Stimulated activated effector memory CD8-positive, alpha-beta T cell treated with anti-CD3 and anti-CD28 coated beads, Interleukin-12 subunit alpha, Interleukin-12 subunit beta, amount 100 ng/mL, for 72 hours (primary cell): ENCODE measurements at regions not wholly inside any gene's neighbourhood (a gene's known extent, or its start where the extent isn't known, plus 50 kb on each side); places are given as distances from the start of the nearest gene placed in this dataset.
"Not testable (repeated sequence)": the region's sequence is repeated elsewhere in the genome, so short reads cannot be mapped to it uniquely, and the experiment has no call there.

Experiments
- ATAC-seq: fragments of 150-1000 bp; cut with Tn5 transposase; 2 replicates; pipeline ENCODE4 v1.10.0; 2021
- DNase-seq, 2 donors: peaks; one replicate each; pipeline ENCODE4 v3.0.0; 2021 to 2022; ENCODE audit warnings: low spot score in 2 of 2
- H3K27ac Mint-ChIP-seq: one replicate; pipeline ENCODE4 v1.8.0; 2022; ENCODE audit warnings: mild to moderate bottlenecking, mixed read lengths
- H3K36me3 Mint-ChIP-seq: one replicate; pipeline ENCODE4 v1.8.0; 2022; ENCODE audit warnings: mild to moderate bottlenecking, mixed read lengths
- H3K4me1 Mint-ChIP-seq: one replicate; pipeline ENCODE4 v1.8.0; 2022; ENCODE audit warnings: mixed read lengths
- H3K4me3 Mint-ChIP-seq: one replicate; pipeline ENCODE4 v1.8.0; 2022; ENCODE audit warnings: mild to moderate bottlenecking, mixed read lengths
- H3K9me3 Mint-ChIP-seq: one replicate; pipeline ENCODE4 v1.8.0; 2022; ENCODE audit warnings: mixed read lengths

DNA sequence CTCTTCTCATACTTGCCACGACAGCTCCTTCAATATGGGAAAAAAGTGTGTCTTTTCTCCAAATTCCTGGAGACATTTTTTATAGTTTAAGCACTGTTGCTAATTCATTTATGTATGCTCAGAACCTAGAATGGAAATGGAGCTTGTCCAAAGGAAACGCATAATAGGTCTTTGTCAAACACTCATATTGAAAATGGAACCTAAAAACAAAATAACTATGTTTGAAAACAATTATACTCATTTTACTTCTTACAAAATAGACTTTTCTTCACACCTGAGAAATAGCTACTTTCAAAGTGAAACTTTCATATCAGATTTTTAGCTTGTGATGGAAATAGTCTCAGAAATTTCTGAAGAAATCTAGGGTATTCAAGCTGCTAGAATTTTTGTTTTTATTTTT lies 529.7 kb upstream of the BOD1L1 start:
- Mint-ChIP-seq H3K36me3 (no peaks in the 10 kb centered on the region), H3K4me3 (no peak overlapping the region), H3K4me1 (no peaks in the 10 kb centered on the region), H3K9me3 (peaks cover 2% of the 10 kb centered on the region), H3K27ac (no peak overlapping the region)
- ATAC-seq: no peak
- no peak for DNase-seq

DNA sequence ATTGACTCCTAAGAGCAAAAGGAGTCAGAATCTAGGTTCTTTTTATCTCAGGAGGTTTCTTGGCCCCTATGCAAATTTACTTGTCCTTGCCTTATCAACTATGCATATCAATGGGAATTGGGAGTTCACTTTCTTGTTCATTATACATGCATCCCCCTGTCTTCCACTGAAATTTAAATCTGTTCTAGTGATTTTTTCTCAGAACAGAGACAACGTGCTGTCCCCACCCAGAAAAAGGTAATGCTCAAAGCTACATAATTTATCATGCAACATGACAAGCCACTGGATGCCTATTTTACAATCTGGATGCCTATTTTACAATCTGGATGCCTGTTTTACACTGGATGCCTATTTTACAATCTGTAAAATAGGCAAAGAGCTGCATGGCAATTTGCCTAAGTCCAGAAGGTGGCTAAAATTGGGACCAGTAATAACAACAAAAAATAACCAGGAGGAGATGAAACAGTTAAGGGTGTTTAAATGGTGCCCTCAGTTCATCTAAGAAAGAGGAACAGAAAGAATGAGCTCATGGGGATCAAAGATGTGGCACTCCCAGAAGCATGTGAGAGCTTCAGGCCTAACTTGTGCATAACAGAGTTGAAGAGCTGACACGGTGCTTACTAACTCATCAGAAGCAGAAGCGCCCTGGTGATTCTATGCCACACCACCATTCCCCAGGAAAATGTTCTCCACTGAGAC lies 537.8 kb upstream of the BOD1L1 start:
- ATAC-seq (peak; percentile 21), DNase-seq (no peak)
- H3K4me3 Mint-ChIP-seq: no peak overlapping the region
- H3K4me1 Mint-ChIP-seq: no peaks in the 10 kb centered on the region
- no peaks in the 10 kb centered on the region for H3K36me3 Mint-ChIP-seq
- no peaks in the 10 kb centered on the region for H3K9me3 Mint-ChIP-seq
- no peak overlapping the region for H3K27ac Mint-ChIP-seq

DNA sequence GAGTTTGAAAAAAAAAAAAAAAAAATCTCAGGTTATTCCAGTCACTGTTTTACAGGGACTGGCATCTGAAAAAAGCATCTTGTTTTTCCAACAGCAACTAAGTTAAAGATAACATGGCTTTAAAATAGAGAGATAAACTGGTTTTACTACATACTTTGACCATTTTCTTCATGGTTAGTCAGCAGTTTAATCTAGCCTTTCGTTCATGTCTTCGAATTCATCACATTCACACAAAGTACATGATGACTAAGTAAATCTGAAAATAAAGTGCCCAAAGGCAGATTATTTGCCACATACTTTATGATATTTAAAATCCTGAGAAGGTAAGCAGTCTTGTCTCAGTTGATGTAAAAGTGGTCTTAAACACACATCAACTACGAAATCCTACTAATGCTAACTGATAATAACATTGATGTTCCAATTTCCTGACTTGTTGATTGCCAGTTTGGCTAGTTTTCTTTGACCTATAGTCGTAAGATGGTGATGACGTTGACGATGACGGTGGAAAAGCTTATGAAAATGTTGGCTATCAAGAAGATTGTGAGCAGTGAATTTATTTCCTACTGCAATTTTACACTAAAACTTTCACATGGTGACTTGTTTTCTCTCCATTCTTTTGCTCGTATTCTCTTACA lies 540.5 kb upstream of the BOD1L1 start:
- no peaks in the 10 kb centered on the region for H3K36me3 Mint-ChIP-seq
- no peak for ATAC-seq
- no peak overlapping the region for H3K4me3 Mint-ChIP-seq
- no peaks in the 10 kb centered on the region for H3K4me1 Mint-ChIP-seq
- H3K27ac Mint-ChIP-seq: no peak overlapping the region
- DNase-seq: no peak
- H3K9me3 Mint-ChIP-seq: peaks cover 3% of the 10 kb centered on the region

DNA sequence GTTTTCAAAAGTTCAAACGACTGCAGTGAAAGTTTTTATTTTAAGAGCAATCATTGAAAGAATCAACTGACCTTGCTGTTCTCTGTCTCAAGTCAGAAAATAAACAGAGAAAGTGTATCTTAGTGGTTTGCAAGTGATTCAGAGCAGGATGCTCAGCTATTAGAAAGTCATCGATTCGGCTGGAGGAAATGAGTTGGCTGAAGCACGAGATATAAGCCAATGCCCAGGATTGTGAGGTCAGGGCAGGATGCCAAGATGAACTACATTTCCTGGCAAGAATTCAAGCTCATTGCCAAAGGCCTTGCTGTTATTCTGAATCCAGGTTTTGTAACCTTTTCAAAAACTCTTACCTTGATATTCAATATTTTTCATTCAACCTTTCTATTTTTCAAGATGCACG lies 541.4 kb upstream of the BOD1L1 start:
- DNase-seq: no peak
- Mint-ChIP-seq H3K36me3 (no peaks in the 10 kb centered on the region), H3K9me3 (peaks cover 3% of the 10 kb centered on the region), H3K4me3 (no peak overlapping the region), H3K27ac (no peak overlapping the region), H3K4me1 (no peaks in the 10 kb centered on the region)
- ATAC-seq: no peak

DNA sequence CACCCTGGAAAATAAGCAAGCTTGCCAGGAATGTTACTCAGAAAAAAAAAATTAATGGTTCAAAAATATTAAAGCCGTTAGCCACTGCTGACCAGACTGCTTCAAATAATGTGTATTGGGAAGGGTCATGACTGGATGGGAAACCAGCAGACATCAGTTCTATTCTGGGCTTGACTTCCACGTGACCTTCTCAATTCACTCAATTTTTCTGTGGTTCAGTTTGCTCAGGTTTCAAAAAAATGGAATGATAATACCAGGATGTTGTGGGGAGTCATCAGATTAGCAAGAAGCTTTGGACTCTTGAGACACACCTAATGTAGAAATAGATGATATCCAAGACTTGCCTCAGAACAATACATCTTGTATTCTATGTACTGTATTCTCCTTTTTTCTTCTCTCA lies 541.9 kb upstream of the BOD1L1 start:
- Mint-ChIP-seq H3K36me3 (no peaks in the 10 kb centered on the region), H3K27ac (no peak overlapping the region)

DNA sequence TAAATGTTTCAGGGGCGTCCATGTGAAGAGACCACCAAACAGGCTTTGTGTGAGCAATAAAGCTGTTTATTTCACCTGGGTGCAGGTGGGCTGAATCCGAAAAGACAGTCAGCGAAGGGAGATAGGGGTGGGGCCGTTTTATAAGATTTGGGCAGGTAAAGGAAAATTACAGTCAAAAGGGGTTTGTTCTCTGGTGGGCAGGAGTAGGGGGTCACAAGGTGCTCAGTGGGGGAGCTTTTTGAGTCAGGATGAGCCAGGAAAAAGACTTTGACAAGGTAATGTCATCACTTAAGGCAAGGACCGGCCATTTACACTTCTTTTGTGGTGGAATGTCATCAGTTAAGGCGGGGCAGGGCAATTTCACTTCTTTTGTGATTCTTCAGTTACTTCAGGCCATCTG lies 542.4 kb upstream of the BOD1L1 start:
- H3K9me3 Mint-ChIP-seq, H3K4me1 Mint-ChIP-seq, ATAC-seq, DNase-seq, H3K27ac Mint-ChIP-seq, H3K4me3 Mint-ChIP-seq, H3K36me3 Mint-ChIP-seq: not testable (repeated sequence)

More for the DNA sequence above, 541.9 kb upstream of the BOD1L1 start:
- H3K4me1 Mint-ChIP-seq: no peaks in the 10 kb centered on the region
- ATAC-seq (no peak), DNase-seq (no peak)
- H3K9me3 Mint-ChIP-seq: peaks cover 3% of the 10 kb centered on the region
- no peak overlapping the region for H3K4me3 Mint-ChIP-seq

DNA sequence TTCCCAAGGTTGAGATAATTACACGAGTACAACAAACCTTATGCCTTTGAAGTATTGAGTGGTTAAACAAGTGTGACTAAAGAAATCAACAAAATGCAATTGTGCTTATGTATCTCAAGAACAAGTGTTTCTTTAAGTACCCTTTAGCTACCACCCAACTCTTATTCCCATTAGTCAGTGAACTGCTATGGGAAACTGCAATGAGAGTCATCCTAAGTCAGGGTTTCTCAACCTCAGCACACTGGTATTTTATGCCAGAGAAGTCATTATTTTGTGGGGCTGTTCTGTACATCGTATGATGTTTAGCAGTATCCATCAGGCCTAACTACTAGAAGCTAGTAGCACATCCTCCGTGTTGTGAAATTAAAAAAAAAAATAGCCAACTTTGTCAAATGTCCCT lies 549.1 kb upstream of the BOD1L1 start:
- H3K4me3 Mint-ChIP-seq: no peak overlapping the region
- peaks cover 11% of the 10 kb centered on the region for H3K4me1 Mint-ChIP-seq
- no peak for DNase-seq
- no peak for ATAC-seq
- H3K36me3 Mint-ChIP-seq: no peaks in the 10 kb centered on the region
- H3K27ac Mint-ChIP-seq: no peak overlapping the region
- peaks cover 8% of the 10 kb centered on the region for H3K9me3 Mint-ChIP-seq

DNA sequence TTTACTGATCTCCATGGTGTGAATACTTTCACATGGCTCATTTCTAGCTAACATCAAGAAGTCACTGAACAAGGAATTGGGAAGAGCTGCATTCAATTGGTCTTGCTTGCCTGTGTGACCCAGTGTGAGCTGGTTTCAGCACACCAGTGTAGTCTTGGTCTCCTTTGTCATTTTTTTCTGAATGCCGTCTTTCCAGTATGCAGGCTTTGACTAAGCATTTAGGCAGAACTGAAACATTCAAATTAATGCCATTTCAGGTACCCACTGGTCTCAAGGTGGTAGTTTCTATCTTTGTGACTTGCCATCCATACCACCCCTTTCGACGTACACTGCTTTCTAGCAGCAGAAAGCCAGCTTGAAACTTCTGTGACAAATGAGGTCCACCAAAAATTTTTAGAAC lies 550.5 kb upstream of the BOD1L1 start:
- Mint-ChIP-seq H3K9me3 (peaks cover 5% of the 10 kb centered on the region), H3K4me1 (peaks cover 11% of the 10 kb centered on the region), H3K36me3 (no peaks in the 10 kb centered on the region), H3K4me3 (no peak overlapping the region), H3K27ac (no peak overlapping the region)
- no peak for DNase-seq
- ATAC-seq: peak; percentile 40

DNA sequence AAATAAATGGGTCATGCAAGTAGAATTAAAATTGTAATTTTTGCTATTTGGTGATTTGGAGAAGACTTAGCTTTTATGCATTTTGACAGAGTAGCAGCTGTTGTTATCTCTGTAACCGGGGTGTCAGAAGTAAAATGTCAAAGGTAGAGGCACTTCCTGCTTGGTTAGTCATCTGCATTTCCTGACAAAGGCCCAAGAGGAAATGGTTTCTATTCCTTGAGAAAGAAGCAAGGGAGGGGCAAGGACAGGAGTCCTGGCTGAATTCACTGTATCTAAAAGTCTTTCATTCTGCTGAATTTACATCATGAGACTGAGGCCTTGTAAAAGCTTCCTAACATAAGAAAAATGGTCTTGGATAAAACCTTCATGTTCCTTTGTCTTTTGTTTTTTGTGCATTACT lies 550.9 kb upstream of the BOD1L1 start:
- Mint-ChIP-seq H3K4me3 (no peak overlapping the region), H3K9me3 (peaks cover 5% of the 10 kb centered on the region), H3K27ac (no peak overlapping the region), H3K36me3 (no peaks in the 10 kb centered on the region), H3K4me1 (peaks cover 11% of the 10 kb centered on the region)
- no peak for ATAC-seq
- DNase-seq: no peak

DNA sequence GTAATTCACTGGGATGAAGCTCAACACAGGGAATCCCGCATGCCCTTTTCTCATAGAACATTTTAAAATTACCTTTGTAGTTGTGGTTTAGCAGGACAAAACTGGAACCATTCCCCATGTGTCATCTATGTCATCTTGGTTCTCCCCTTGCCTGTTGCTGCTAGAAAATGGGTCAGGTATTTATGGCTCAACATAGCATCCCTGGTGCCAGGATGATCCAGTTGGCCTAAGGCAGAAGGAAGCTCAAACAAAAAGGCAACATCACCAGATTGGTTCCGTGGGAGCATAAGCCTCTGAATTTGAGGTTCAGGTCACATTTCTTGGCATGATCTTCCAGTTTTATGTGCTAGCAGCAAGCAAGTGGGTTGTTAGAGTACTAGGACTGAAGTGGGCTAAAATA lies 552.6 kb upstream of the BOD1L1 start:
- Mint-ChIP-seq H3K36me3 (no peaks in the 10 kb centered on the region), H3K27ac (no peak overlapping the region), H3K9me3 (peaks cover 5% of the 10 kb centered on the region), H3K4me3 (no peak overlapping the region), H3K4me1 (peaks cover 11% of the 10 kb centered on the region)
- no peak for DNase-seq
- no peak for ATAC-seq

DNA sequence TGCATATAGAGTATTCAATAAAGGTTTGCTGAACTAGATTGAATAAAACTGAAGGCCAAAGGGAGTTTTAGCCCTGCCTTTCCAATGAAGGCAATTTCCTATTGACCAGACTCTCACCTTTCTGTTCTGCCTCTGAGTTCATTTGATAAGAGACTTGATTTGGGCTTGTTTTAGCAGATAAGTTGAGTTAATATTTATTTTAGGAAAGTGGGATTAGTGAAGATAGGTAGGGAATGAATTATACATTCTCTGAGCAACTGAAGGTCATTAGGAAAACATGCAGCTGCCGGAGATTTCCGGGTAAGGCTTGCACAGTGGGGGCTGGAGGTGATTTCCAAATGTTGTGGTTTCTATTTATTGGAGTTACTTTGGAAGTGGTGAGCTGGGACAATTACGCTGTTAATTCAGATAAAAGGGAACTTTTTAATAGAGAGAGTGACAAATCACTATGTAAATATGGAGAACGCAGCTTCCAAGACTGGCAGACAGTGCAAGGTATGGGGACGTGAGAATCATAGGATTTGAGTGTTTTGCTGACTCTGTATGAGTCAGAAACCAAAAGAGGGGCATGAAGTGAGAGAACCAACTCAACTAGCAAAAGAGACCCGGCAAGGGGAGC lies 553.6 kb upstream of the BOD1L1 start:
- no peak overlapping the region for H3K27ac Mint-ChIP-seq
- ATAC-seq (no peak), DNase-seq (no peak)
- peaks cover 5% of the 10 kb centered on the region for H3K9me3 Mint-ChIP-seq
- no peak overlapping the region for H3K4me3 Mint-ChIP-seq
- no peaks in the 10 kb centered on the region for H3K36me3 Mint-ChIP-seq
- peaks cover 11% of the 10 kb centered on the region for H3K4me1 Mint-ChIP-seq

DNA sequence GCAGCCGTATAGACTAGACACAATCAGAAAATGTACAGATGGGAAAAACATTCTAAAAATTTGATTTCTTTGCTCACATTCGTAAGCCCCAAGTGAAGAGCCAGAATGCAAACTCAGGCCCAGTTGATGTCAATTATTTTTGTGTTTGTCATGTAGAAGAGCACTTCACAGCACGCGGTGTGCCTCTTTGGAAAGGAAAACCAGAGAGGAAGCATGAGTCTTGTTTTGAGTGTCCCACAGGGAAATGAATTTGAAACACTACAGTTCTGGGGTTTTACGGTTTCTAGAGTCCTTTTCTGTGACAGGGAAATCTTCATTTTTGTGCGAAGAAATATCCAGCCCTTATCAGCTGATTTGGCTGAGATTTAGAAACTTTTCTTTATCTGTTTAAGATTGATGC lies 554.6 kb upstream of the BOD1L1 start:
- DNase-seq (no peak), ATAC-seq (no peak)
- Mint-ChIP-seq H3K4me3 (no peak overlapping the region), H3K27ac (no peak overlapping the region), H3K9me3 (peaks cover 5% of the 10 kb centered on the region), H3K36me3 (no peaks in the 10 kb centered on the region), H3K4me1 (peaks cover 10% of the 10 kb centered on the region)

DNA sequence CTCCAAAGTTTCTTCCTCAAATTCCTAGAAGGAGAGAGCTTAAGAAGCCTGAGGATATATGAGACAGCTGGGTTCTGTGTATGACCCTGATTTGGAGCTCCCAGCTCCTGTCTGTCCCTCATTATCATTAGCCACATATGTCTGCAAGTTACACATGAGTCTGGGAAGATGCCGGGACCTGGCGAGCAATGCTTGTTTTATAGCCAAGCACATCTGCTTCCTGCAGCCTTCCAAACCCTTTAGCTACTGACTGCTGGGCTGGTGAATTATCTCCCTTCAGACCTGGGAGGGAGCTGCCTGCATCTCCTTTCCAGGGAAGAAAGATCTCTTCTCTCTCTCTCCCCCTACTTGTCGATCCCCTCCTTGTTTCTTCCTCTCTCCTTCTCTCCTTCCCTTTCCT lies 556.7 kb upstream of the BOD1L1 start:
- no peak for DNase-seq
- H3K4me3 Mint-ChIP-seq: no peak overlapping the region

DNA sequence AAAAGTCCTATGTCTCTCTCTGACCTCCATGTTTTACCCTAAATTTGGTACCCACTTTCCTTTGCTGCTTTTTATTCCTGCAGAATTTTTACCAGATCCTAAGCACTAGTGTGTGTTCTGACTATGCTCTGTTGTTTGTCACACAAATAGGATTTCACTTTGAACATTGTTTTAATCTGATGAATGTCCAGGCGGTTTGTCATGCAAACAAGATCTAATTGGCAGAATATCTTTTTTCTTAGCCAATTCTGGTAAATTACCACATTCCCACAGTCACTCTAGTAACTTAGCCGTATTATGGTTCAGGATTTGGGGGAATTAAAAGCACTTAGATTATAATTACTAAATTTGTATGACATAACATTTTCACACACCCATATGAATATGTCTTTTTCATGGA lies 557.2 kb upstream of the BOD1L1 start:
- Mint-ChIP-seq H3K4me1 (no peaks in the 10 kb centered on the region), H3K36me3 (no peaks in the 10 kb centered on the region)

More for the DNA sequence above, 556.7 kb upstream of the BOD1L1 start:
- Mint-ChIP-seq H3K4me1 (no peaks in the 10 kb centered on the region), H3K27ac (no peak overlapping the region), H3K36me3 (no peaks in the 10 kb centered on the region), H3K9me3 (peaks cover 5% of the 10 kb centered on the region)
- no peak for ATAC-seq

DNA sequence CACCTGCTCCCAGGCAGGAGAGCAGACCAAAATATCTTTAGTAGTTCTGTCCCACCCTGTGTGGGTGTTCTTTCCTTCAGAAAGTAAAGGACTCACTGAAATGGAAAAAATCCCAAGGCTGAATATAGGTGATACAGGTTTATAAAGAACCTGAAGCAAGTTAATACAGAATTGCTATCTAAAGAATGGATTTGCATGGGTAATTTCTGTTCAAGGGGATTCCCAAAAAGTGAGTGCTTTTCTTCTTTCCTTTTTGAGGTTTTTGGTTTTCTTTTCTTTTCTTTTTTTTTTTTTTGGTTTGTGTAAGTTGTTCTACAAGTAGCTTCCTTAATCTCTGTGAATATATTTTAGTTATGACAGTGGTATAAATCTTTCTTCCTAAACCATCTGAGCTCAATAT lies 560.7 kb upstream of the BOD1L1 start:
- H3K27ac Mint-ChIP-seq: no peak overlapping the region
- DNase-seq: no peak
- H3K4me3 Mint-ChIP-seq: no peak overlapping the region

More for the DNA sequence above, 557.2 kb upstream of the BOD1L1 start:
- H3K9me3 Mint-ChIP-seq: peaks cover 5% of the 10 kb centered on the region
- no peak overlapping the region for H3K4me3 Mint-ChIP-seq
- no peak for ATAC-seq
- no peak for DNase-seq
- no peak overlapping the region for H3K27ac Mint-ChIP-seq

DNA sequence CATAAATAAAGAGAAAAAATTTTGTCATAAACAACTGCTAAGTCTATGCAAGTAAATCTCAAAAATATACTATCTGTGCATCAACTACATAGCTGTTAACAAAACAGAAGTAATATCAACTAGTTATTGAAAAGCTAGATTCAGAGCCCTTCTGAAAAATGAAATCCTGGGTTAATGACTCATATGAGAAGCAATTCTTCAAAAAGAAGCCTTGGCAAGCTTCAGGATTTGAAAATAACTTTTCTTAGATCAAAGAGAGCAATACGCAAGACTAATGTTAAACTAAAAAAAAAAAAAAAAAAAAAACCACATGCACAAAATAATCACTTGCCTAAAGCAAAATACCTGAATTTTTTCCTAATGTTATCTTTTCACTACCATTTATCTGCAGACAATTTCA lies 566.1 kb upstream of the BOD1L1 start:
- H3K27ac Mint-ChIP-seq: no peak overlapping the region
- ATAC-seq (no peak), DNase-seq (no peak)
- no peak overlapping the region for H3K4me3 Mint-ChIP-seq
- no peaks in the 10 kb centered on the region for H3K9me3 Mint-ChIP-seq
- H3K36me3 Mint-ChIP-seq: no peaks in the 10 kb centered on the region
- no peaks in the 10 kb centered on the region for H3K4me1 Mint-ChIP-seq

More for the DNA sequence above, 560.7 kb upstream of the BOD1L1 start:
- H3K36me3 Mint-ChIP-seq: no peaks in the 10 kb centered on the region
- ATAC-seq: no peak
- no peaks in the 10 kb centered on the region for H3K9me3 Mint-ChIP-seq
- no peaks in the 10 kb centered on the region for H3K4me1 Mint-ChIP-seq
